IPS-18c (cell line): ENCODE measurements at regions not wholly inside any gene's neighbourhood (a gene's known extent, or its start where the extent isn't known, plus 50 kb on each side); places are given as distances from the start of the nearest gene placed in this dataset.
"Not testable (repeated sequence)": the region's sequence is repeated elsewhere in the genome, so short reads cannot be mapped to it uniquely, and the experiment has no call there.

ENCODE experiments used
- H3K4me3 ChIP-seq: 2 replicates; pipeline ENCODE4 v1.7.0; 2013; ENCODE audit warnings: low read depth, mild to moderate bottlenecking, low read length, moderate library complexity; ENCODE audit not compliant: insufficient read depth
- H3K9me3 ChIP-seq: one replicate; pipeline ENCODE4 v1.6.1; 2013; ENCODE audit warnings: mild to moderate bottlenecking, low read length, moderate library complexity; ENCODE audit not compliant: control insufficient read depth, insufficient read depth

DNA sequence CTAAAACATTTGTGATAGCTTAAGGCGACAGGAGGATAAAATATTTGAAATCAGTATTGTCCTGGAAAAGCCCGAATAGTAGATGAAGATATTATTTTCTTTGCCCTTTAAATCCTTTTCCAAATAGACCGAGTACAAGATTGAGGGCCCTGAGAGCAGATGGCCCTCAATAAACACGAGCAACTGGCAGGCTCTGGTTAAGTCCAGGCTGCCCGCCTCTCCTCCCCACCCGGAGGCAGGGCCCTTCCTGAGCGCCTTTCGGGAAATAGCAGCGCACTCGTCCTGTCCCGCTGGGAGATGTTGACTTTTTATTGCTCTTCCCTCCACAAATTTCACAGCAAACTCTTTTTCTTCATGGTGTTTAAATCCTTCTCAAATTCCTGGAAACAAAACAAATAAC lies 50.8 kb upstream of the MAX start:
- H3K4me3 ChIP-seq, result no peak overlapping the region
- H3K9me3 ChIP-seq, result no peaks in the 10 kb centered on the region

DNA sequence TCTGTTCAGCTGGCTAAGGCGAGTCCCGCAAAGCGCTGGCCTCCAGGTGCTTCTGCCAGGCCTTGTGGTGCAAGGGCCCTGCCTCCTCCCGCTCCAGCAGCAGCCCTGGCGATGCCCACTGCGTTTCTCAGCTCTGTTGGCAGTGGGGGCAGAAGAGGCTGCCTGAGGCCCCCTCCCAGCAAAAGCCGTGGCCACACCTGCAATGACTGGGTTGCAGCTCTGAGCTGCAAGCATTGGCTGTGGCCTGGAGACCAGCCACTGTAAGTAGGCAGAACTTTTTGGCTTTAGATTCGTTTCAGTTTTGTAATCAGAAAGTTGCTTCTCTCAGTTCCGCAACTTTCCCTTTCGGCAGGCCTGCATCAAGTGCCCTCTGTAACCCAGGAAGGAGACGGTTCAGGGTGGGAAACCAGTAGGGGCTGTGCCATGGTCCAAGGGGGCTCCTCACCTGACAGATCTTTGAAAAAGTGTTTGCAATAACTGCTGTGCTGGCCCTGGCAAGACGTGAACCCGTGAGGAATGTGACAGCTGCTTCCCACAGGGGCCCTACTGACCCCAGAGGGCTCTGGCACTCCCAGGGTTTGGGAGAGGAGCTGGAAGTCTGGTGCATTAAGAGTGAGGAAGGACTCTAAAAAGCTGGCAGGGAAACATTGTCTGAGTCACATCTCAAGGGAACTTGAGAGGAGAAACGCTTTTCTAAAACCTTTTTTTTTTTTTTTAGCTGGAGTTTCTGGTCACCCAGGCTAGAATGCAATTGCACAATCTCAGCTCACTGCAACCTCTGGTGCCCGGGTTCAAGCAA lies 54.5 kb upstream of the MAX start:
- H3K9me3 ChIP-seq, result no peaks in the 10 kb centered on the region
- H3K4me3 ChIP-seq, result no peak overlapping the region

DNA sequence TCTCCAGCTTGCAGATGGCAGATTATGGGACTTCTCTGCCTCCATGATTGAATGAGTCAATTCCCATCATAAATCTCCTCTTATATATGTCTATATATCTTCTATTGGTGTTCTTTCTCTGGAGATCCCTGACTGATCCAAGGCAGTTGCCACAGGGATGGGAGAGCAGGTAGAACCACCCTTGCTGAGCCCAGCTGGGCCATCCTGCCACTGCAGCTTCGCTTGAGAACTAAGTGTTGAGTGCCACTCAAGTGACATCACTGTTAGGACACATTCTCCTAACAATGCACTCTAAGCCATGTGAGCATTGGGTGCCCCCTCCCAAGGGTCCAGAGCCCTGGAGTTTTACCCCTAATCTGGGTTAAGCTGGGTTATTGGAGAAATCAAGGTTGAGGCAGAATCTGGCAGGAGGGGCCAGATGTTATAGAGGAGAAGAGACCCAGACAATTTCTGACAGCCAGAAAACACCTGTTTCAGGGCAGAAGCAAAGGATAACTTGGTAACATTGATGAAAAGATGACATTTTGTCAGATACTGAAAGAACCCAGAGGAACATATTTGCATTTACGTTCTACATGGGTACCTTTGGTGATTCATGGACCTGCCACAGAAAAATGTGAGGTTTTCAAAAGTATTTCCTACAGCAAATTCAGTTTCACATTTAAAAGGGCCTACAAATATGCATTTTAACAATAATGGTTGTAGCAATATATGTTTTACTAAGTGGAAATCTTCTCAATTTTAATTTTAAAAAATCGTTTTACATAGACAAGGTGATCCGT lies 57.2 kb upstream of the MAX start:
- no peak overlapping the region for H3K4me3 ChIP-seq
- no peaks in the 10 kb centered on the region for H3K9me3 ChIP-seq

- Histone ChIP-seq H3K9me3 (no peaks in the 10 kb centered on the region), H3K4me3 (no peak overlapping the region)
Measured at GRCh38 chr14:65160091-65160490, 57.8 kb upstream of the MAX start.

- Histone ChIP-seq H3K9me3 (no peaks in the 10 kb centered on the region), H3K4me3 (no peak overlapping the region)
Measured at GRCh38 chr14:65162031-65162430, 59.7 kb upstream of the MAX start.

DNA sequence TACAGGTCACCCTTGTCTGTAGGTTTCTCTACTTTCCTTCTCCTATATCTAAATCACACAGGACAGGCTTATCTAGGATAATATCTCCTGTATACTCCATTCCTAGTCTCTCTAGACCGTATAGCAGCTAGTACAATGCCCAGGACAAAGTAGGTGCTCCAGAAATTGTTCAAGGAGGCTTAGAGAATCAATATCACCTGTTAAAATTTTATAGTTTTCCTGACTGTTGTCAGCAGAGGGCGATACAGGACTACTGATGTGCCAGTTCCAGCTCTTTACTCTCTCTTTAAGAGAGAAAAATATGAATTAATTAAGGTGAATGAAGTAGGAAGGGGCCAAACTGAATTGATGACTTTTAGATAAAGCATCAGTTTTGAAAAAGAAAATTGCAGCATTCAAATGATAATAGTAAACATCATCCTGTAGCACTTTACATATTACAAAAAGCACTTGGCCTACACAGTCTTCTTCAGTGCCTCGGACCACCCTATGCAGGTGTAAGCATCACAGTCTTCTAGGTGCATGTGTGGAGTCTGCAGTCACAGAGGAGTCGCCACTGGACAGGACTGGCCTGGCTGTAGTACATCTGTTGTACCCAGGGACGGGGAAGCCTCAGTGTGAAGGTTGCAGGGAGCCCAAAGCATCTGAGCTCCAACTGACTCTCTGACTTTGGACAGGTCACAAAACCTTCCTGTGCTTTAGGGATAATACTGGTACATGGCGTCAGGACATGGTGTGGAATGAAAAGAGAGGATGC lies 61.9 kb upstream of the MAX start:
- H3K4me3 ChIP-seq, result no peak overlapping the region
- no peaks in the 10 kb centered on the region for H3K9me3 ChIP-seq

DNA sequence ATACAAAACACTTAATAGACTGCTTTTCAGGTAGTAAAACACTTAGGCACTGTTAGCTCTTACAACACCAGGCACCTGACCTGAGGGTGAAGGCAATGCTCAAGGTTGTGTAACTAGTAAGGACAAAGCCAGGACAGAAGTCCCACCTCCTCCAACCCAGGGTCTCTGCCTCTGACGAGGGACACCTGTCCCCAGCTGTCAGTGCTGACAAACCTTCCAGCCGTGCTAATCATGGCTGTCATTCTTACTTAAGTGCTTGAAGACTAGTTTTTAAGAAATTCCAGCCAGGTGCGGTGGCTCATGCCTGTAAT lies 62.5 kb upstream of the MAX start:
- H3K4me3 ChIP-seq, result no peak overlapping the region
- no peaks in the 10 kb centered on the region for H3K9me3 ChIP-seq

- Histone ChIP-seq H3K4me3 (no peak overlapping the region), H3K9me3 (no peaks in the 10 kb centered on the region)
Measured at GRCh38 chr14:65167072-65167645, 64.8 kb upstream of the MAX start.

DNA sequence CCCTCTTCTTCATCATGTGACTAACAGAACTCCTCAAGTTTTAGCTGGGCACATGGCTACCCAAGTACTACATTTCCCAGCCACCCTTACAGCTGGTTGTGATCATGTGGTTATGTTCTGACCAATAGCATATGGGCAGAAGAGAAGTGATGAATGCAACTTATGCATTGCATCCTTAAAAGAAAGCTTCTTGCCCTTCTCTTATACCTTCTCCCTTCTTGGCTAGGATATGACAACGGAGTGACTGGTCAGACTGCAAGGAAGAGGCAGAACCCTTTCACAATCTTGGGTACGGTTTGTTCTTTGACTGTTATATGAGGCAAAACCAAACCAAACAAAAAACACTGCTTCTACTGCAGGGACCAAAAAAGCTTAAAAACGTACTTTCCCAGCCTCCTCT lies 66.5 kb upstream of the MAX start:
- no peaks in the 10 kb centered on the region for H3K9me3 ChIP-seq
- H3K4me3 ChIP-seq, result no peak overlapping the region

DNA sequence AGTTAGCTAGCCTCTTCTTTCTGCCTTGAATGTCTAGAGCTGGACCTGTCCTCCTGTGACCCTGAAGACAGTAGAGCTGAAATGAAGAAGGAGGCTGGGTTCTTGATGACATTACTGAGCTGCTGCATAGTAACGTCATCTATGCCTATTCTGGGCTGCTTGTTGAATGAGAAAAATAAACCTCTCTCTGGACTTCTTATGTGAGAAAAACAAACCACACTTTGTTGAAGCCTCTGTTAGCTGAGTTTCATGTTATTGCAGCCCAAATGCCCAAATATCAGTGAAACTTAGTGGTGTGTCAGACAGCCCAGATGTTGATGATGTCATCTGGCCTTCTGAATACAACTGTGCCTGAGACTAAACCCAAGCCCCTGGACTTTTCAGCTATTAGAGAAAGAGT lies 67.0 kb upstream of the MAX start:
- H3K9me3 ChIP-seq, result no peaks in the 10 kb centered on the region
- no peak overlapping the region for H3K4me3 ChIP-seq

DNA sequence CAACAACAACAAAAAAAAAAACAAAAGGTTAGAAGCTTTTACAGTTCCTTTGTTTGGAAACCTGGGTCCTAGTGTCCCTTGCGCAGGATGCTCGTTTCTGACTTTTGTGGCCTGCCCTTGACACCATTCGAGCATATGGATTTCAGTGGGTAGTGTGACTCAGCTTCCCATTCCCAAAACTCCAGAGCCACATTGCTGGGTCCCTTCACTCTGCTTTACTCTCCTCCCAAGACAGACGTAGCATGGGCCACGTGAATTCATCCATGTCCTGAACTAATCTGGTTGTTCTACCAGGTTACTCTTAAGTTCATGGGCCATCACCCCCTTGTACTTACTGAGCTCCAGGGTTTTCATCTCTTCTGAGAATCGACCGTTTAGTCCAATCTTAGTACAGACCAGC lies 68.0 kb upstream of the MAX start:
- no peaks in the 10 kb centered on the region for H3K9me3 ChIP-seq
- H3K4me3 ChIP-seq, result no peak overlapping the region

DNA sequence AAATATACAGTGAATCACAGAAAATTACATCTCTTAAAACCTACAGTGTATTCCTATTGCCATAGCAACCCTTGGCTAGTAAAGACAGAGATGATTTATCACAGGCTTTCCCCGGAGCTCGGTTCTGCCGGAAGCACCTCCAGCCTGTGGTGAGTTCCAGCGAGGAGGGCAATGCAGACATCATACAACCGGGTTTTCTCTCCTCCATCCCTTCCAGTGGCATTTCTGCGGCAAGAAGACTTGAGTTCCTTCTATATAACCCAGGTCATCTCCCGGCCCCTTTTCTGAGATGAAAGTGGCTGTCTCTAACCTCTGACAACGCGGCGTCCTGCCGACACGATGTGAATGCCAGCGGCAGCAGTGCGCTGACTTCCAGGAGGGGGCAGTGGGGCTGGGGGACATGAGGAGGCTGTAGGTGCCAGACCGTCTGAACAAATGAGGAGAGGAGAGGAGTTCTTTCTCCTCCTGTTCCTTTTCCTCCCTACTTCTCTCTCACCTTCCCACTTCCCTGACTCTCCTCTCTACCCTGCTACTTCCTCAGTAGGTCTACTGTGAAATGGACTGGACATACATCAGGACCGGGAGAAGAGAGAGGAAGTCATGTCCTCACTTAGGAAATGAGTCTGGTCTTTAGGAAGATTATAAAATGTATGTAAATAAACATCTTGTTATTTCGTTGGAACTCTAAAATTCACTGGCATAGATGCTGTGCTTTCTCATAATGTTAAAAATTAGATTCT lies 68.6 kb upstream of the MAX start:
- H3K9me3 ChIP-seq, result no peaks in the 10 kb centered on the region
- H3K4me3 ChIP-seq, result no peak overlapping the region

DNA sequence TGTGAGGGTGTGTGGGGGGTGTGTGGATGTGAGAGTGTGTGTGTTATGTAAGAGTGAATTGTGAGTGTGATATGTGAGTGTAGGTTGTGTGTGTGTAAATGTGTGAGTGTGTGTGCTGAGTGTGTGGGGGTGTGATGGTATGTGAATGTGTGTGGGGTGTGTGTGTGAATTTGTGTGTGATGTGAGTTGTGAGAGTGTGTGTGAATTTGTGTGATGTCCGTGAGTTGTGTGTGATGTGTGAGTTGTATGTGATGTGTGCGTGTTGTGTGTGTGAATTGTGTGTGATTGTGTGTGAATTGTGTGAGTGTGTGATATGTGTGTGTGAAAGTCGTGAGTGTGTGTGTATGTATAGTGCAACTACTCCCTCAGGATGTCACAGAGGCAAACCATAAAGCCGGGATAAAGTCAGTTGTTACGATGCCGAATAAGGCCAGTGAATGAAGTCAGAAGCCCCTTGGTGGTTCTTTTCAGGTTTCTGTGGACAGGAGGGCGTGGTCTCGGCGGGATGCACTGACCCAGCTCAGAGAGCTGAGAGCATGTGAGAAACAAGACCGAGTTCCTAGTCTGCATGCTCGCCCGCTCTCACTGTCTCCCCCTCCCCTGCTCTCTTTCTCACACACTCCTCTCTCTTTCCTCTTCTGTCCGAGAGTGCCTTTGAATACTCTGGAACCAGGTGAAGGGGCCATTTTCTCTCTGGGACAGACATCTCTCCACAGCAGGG lies 71.8 kb upstream of the MAX start:
- Histone ChIP-seq H3K9me3 (no peaks in the 10 kb centered on the region), H3K4me3 (no peak overlapping the region)

GRCh38 chr14:65174783-65175182 lies 72.5 kb upstream of the MAX start:
- Histone ChIP-seq H3K9me3 (no peaks in the 10 kb centered on the region), H3K4me3 (no peak overlapping the region)

DNA sequence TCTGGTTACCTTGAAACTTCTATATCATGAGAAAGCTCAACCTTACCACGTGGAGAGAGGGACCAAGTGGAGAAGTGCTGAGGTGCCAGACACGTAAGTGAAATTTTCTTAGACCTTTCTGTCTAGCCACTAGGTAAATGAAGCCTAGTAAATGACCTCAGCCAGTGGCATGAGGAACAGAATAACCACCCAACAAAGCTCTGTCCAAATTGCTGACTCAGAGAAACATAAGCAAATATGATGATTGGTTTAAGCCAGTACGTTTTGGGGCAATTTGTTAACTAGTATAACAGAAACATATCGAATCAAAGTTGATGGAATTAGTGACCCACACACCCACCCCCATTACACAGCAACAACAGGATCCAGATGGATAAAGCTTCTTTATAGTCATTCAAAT lies 75.2 kb upstream of the MAX start:
- Histone ChIP-seq H3K9me3 (no peaks in the 10 kb centered on the region), H3K4me3 (no peak overlapping the region)

DNA sequence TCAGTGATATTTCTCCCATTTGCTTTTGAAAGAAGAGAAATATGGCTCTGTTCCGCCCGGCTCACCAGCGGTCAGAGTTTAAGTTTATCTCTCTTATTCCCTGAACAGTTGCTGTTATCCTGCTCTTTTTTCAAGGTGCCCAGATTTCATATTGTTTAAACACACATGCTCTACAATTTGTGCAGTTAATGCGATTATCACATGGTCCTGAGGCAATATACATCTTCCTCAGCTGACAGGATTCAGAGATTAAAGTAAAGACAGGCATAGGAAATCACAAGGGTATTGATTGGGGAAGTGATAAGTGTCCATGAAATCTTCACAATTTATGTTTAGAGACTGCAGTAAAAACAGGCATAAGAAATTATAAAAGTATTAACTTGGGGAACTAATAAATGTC lies 76.9 kb upstream of the MAX start:
- H3K9me3 ChIP-seq, H3K4me3 ChIP-seq: not testable (repeated sequence)
